HEK293T (cell line): ENCODE measurements at regions not wholly inside any gene's neighbourhood (a gene's known extent, or its start where the extent isn't known, plus 50 kb on each side); places are given as distances from the start of the nearest gene placed in this dataset.

Experiments
- ARNT ChIP-seq: fragments of 450-650 bp; IDR thresholded peaks from 2 replicates; pipeline ENCODE4 v1.6.1; 2017; ENCODE audit warnings: mild to moderate bottlenecking
- BHLHE40 ChIP-seq: fragments of 450-650 bp; IDR thresholded peaks from 2 replicates; pipeline ENCODE4 v1.6.1; 2016; ENCODE audit warnings: mild to moderate bottlenecking, moderate library complexity, borderline replicate concordance
- ELF4 ChIP-seq: fragments of 450-650 bp; IDR thresholded peaks from 2 replicates; pipeline ENCODE4 v1.6.1; 2017; ENCODE audit warnings: antibody characterized with exemption
- FOXM1 ChIP-seq: fragments of 450-650 bp; IDR thresholded peaks from 2 replicates; pipeline ENCODE4 v1.6.1; 2017; ENCODE audit warnings: mild to moderate bottlenecking, borderline replicate concordance
- HDGF ChIP-seq: fragments of 450-650 bp; IDR thresholded peaks from 2 replicates; pipeline ENCODE4 v1.6.1; 2017; ENCODE audit warnings: antibody characterized with exemption, borderline replicate concordance
- L3MBTL2 ChIP-seq: fragments of 450-650 bp; conservative IDR thresholded peaks from 2 replicates; pipeline ENCODE4 v1.6.1; 2016; ENCODE audit warnings: mild to moderate bottlenecking
- LEF1 ChIP-seq: fragments of 450-650 bp; IDR thresholded peaks from 2 replicates; pipeline ENCODE4 v1.6.1; 2017; ENCODE audit warnings: mild to moderate bottlenecking, borderline replicate concordance
- NFRKB ChIP-seq: fragments of 450-650 bp; IDR thresholded peaks from 2 replicates; pipeline ENCODE4 v1.6.1; 2016; ENCODE audit warnings: mild to moderate bottlenecking, moderate library complexity
- PKNOX1 ChIP-seq: fragments of 450-650 bp; IDR thresholded peaks from 2 replicates; pipeline ENCODE4 v1.6.1; 2016
- SP1 ChIP-seq: fragments of 450-650 bp; IDR thresholded peaks from 2 replicates; pipeline ENCODE4 v1.6.1; 2017
- SUZ12 ChIP-seq: fragments of 450-650 bp; IDR thresholded peaks from 2 replicates; pipeline ENCODE4 v1.6.1; 2016; ENCODE audit warnings: mild to moderate bottlenecking

- TF ChIP-seq L3MBTL2 (no peak), HDGF (no peak), ELF4 (no peak), SUZ12 (no peak), ARNT (no peak), FOXM1 (no peak), NFRKB (no peak), BHLHE40 (no peak), PKNOX1 (no peak), LEF1 (no peak), SP1 (no peak)
Measured at GRCh38 chr13:32894589-32895001, 121.6 kb upstream of the KL start.
